ENCODE measurements at regions not wholly inside any gene's neighbourhood (a gene's known extent, or its start where the extent isn't known, plus 50 kb on each side); places are given as distances from the start of the nearest gene placed in this dataset.
"Not testable (repeated sequence)": the region's sequence is repeated elsewhere in the genome, so short reads cannot be mapped to it uniquely, and the experiment has no call there.

- WGBS, 3 donors: 89 to 93% (median 91%) methylated on average over 5 of the region's 5 CpGs
- FAIRE-seq (no peak), DNase-seq (no peak)
- peaks cover 0 to 35% (median 2%) of the 10 kb centered on the region in 3 donors for H3K36me3 ChIP-seq (ENCODE audit: control insufficient read depth in 3 of 3, insufficient read depth in 2 of 3, low read depth in 1 of 3, low read length in 3 of 3)
- H3K27ac ChIP-seq (ENCODE audit: low read depth in 1 of 3, low read length in 2 of 3): no peak overlapping the region
- peaks cover 0 to 2% of the 10 kb centered on the region in 2 donors for H3K9me3 ChIP-seq (ENCODE audit: control insufficient read depth in 2 of 2, insufficient read depth in 1 of 2, low read depth in 1 of 2, low read length in 1 of 2)
- no peaks in the 10 kb centered on the region for H3K27me3 ChIP-seq (ENCODE audit: control insufficient read depth in 3 of 3, insufficient read depth in 3 of 3, low read length in 3 of 3)
- H3K4me1 ChIP-seq (ENCODE audit: control insufficient read depth in 3 of 3, insufficient read depth in 2 of 3, low read depth in 1 of 3, low read length in 2 of 3): peaks cover 2 to 15% (median 2%) of the 10 kb centered on the region in 3 donors
- H3K4me3 ChIP-seq (ENCODE audit: low read depth in 1 of 3, low read length in 3 of 3): no peak overlapping the region
Measured at GRCh38 chr19:7400815-7401214, 52.1 kb downstream of the ARHGEF18 start.

- peaks cover 0 to 35% (median 2%) of the 10 kb centered on the region in 3 donors for H3K36me3 ChIP-seq (ENCODE audit: control insufficient read depth in 3 of 3, insufficient read depth in 2 of 3, low read depth in 1 of 3, low read length in 3 of 3)
- peaks cover 0 to 12% (median 0%) of the 10 kb centered on the region in 3 donors for H3K4me1 ChIP-seq (ENCODE audit: control insufficient read depth in 3 of 3, insufficient read depth in 2 of 3, low read depth in 1 of 3, low read length in 2 of 3)
- no peak overlapping the region for H3K27ac ChIP-seq (ENCODE audit: low read depth in 1 of 3, low read length in 2 of 3)
- WGBS, 3 donors: 96 to 100% (median 98%) methylated on average over 3 of the region's 3 CpGs
- DNase-seq (no peak), FAIRE-seq (no peak)
- H3K27me3 ChIP-seq (ENCODE audit: control insufficient read depth in 3 of 3, insufficient read depth in 3 of 3, low read length in 3 of 3): no peaks in the 10 kb centered on the region
- peaks cover 0 to 2% of the 10 kb centered on the region in 2 donors for H3K9me3 ChIP-seq (ENCODE audit: control insufficient read depth in 2 of 2, insufficient read depth in 1 of 2, low read depth in 1 of 2, low read length in 1 of 2)
- H3K4me3 ChIP-seq (ENCODE audit: low read depth in 1 of 3, low read length in 3 of 3): no peak overlapping the region
Measured at GRCh38 chr19:7401694-7402093, 53.0 kb downstream of the ARHGEF18 start.

GRCh38 chr19:7405482-7405881 lies 56.7 kb downstream of the ARHGEF18 start:
- FAIRE-seq; H3K27ac ChIP-seq (ENCODE audit: low read depth in 1 of 3, low read length in 2 of 3); H3K4me1 ChIP-seq (ENCODE audit: control insufficient read depth in 3 of 3, insufficient read depth in 2 of 3, low read depth in 1 of 3, low read length in 2 of 3); H3K4me3 ChIP-seq (ENCODE audit: low read depth in 1 of 3, low read length in 3 of 3); H3K27me3 ChIP-seq (ENCODE audit: control insufficient read depth in 3 of 3, insufficient read depth in 3 of 3, low read length in 3 of 3); H3K9me3 ChIP-seq (ENCODE audit: control insufficient read depth in 2 of 2, insufficient read depth in 1 of 2, low read depth in 1 of 2, low read length in 1 of 2); DNase-seq: not testable (repeated sequence)
- WGBS, 3 donors: 97 to 100% (median 97%) methylated on average over 5 of the region's 5 CpGs
- H3K36me3 ChIP-seq (ENCODE audit: control insufficient read depth in 3 of 3, insufficient read depth in 2 of 3, low read depth in 1 of 3, low read length in 3 of 3): peaks cover 0 to 32% (median 2%) of the 10 kb centered on the region in 3 donors

GRCh38 chr19:7408251-7408650 lies 59.5 kb downstream of the ARHGEF18 start:
- Histone ChIP-seq H3K9me3 (ENCODE audit: control insufficient read depth in 2 of 2, insufficient read depth in 1 of 2, low read depth in 1 of 2, low read length in 1 of 2) (no peaks in the 10 kb centered on the region), H3K4me3 (ENCODE audit: low read depth in 1 of 3, low read length in 3 of 3) (no peak overlapping the region), H3K36me3 (ENCODE audit: control insufficient read depth in 3 of 3, insufficient read depth in 2 of 3, low read depth in 1 of 3, low read length in 3 of 3) (peaks cover 0 to 27% (median 0%) of the 10 kb centered on the region in 3 donors), H3K4me1 (ENCODE audit: control insufficient read depth in 3 of 3, insufficient read depth in 2 of 3, low read depth in 1 of 3, low read length in 2 of 3) (no peaks in the 10 kb centered on the region), H3K27ac (ENCODE audit: low read depth in 1 of 3, low read length in 2 of 3) (no peak overlapping the region), H3K27me3 (ENCODE audit: control insufficient read depth in 3 of 3, insufficient read depth in 3 of 3, low read length in 3 of 3) (no peaks in the 10 kb centered on the region)
- FAIRE-seq: no peak
- 61 to 89% (median 89%) methylated on average over 5 of the region's 5 CpGs for WGBS, 3 donors
- DNase-seq: no peak

GRCh38 chr19:7410946-7411345 lies 62.2 kb downstream of the ARHGEF18 start:
- H3K9me3 ChIP-seq (ENCODE audit: control insufficient read depth in 2 of 2, insufficient read depth in 1 of 2, low read depth in 1 of 2, low read length in 1 of 2): no peaks in the 10 kb centered on the region
- FAIRE-seq: no peak
- no peaks in the 10 kb centered on the region for H3K27me3 ChIP-seq (ENCODE audit: control insufficient read depth in 3 of 3, insufficient read depth in 3 of 3, low read length in 3 of 3)
- no peak overlapping the region for H3K4me3 ChIP-seq (ENCODE audit: low read depth in 1 of 3, low read length in 3 of 3)
- peaks cover 0 to 5% (median 4%) of the 10 kb centered on the region in 3 donors for H3K4me1 ChIP-seq (ENCODE audit: control insufficient read depth in 3 of 3, insufficient read depth in 2 of 3, low read depth in 1 of 3, low read length in 2 of 3)
- no peak for DNase-seq
- peaks cover 0 to 14% (median 0%) of the 10 kb centered on the region in 3 donors for H3K36me3 ChIP-seq (ENCODE audit: control insufficient read depth in 3 of 3, insufficient read depth in 2 of 3, low read depth in 1 of 3, low read length in 3 of 3)
- H3K27ac ChIP-seq (ENCODE audit: low read depth in 1 of 3, low read length in 2 of 3): no peak overlapping the region
- 100% methylated on average over 1 of the region's 1 CpG for WGBS, 3 donors

- H3K4me3 ChIP-seq (ENCODE audit: low read depth in 1 of 3, low read length in 3 of 3): no peak overlapping the region
- WGBS, 3 donors: 70 to 78% (median 75%) methylated on average over 6 of the region's 6 CpGs
Measured at GRCh38 chr19:7413629-7414028, 64.9 kb downstream of the ARHGEF18 start.

GRCh38 chr19:7415163-7415856 lies 66.6 kb downstream of the ARHGEF18 start:
- H3K9me3 ChIP-seq (ENCODE audit: control insufficient read depth in 2 of 2, insufficient read depth in 1 of 2, low read depth in 1 of 2, low read length in 1 of 2): no peaks in the 10 kb centered on the region
- H3K4me3 ChIP-seq (ENCODE audit: low read depth in 1 of 3, low read length in 3 of 3): no peak overlapping the region
- peak overlapping the region in 1 of 3 donors; percentile 12 for H3K27ac ChIP-seq (ENCODE audit: low read depth in 1 of 3, low read length in 2 of 3)
- peaks cover 0 to 5% (median 4%) of the 10 kb centered on the region in 3 donors for H3K4me1 ChIP-seq (ENCODE audit: control insufficient read depth in 3 of 3, insufficient read depth in 2 of 3, low read depth in 1 of 3, low read length in 2 of 3)
- no peaks in the 10 kb centered on the region for H3K27me3 ChIP-seq (ENCODE audit: control insufficient read depth in 3 of 3, insufficient read depth in 3 of 3, low read length in 3 of 3)
- FAIRE-seq (no peak), DNase-seq (peak in 1 of 2 donors; percentile 44)
- 67 to 82% (median 80%) methylated on average over 16 to 22 of the region's 22 CpGs for WGBS, 3 donors
- peaks cover 0 to 38% (median 0%) of the 10 kb centered on the region in 3 donors for H3K36me3 ChIP-seq (ENCODE audit: control insufficient read depth in 3 of 3, insufficient read depth in 2 of 3, low read depth in 1 of 3, low read length in 3 of 3)

More at GRCh38 chr19:7413629-7414028, 64.9 kb downstream of the ARHGEF18 start:
- peaks cover 0 to 23% (median 0%) of the 10 kb centered on the region in 3 donors for H3K36me3 ChIP-seq (ENCODE audit: control insufficient read depth in 3 of 3, insufficient read depth in 2 of 3, low read depth in 1 of 3, low read length in 3 of 3)
- FAIRE-seq (no peak), DNase-seq (no peak)
- no peak overlapping the region for H3K27ac ChIP-seq (ENCODE audit: low read depth in 1 of 3, low read length in 2 of 3)
- no peaks in the 10 kb centered on the region for H3K27me3 ChIP-seq (ENCODE audit: control insufficient read depth in 3 of 3, insufficient read depth in 3 of 3, low read length in 3 of 3)
- H3K4me1 ChIP-seq (ENCODE audit: control insufficient read depth in 3 of 3, insufficient read depth in 2 of 3, low read depth in 1 of 3, low read length in 2 of 3): peaks cover 0 to 5% (median 4%) of the 10 kb centered on the region in 3 donors
- H3K9me3 ChIP-seq (ENCODE audit: control insufficient read depth in 2 of 2, insufficient read depth in 1 of 2, low read depth in 1 of 2, low read length in 1 of 2): no peaks in the 10 kb centered on the region

GRCh38 chr19:7415857-7416371 lies 67.2 kb downstream of the ARHGEF18 start:
- no peak for FAIRE-seq
- no peaks in the 10 kb centered on the region for H3K9me3 ChIP-seq (ENCODE audit: control insufficient read depth in 2 of 2, insufficient read depth in 1 of 2, low read depth in 1 of 2, low read length in 1 of 2)

More at GRCh38 chr19:7415857-7416371, 67.2 kb downstream of the ARHGEF18 start:
- Histone ChIP-seq H3K36me3 (ENCODE audit: control insufficient read depth in 3 of 3, insufficient read depth in 2 of 3, low read depth in 1 of 3, low read length in 3 of 3) (peaks cover 0 to 43% (median 0%) of the 10 kb centered on the region in 3 donors), H3K27ac (ENCODE audit: low read depth in 1 of 3, low read length in 2 of 3) (no peak overlapping the region), H3K27me3 (ENCODE audit: control insufficient read depth in 3 of 3, insufficient read depth in 3 of 3, low read length in 3 of 3) (no peaks in the 10 kb centered on the region), H3K4me3 (ENCODE audit: low read depth in 1 of 3, low read length in 3 of 3) (no peak overlapping the region), H3K4me1 (ENCODE audit: control insufficient read depth in 3 of 3, insufficient read depth in 2 of 3, low read depth in 1 of 3, low read length in 2 of 3) (peaks cover 0 to 5% (median 4%) of the 10 kb centered on the region in 3 donors)
- 88 to 95% (median 89%) methylated on average over 11 of the region's 11 CpGs for WGBS, 3 donors
- DNase-seq: no peak
